ENCODE measurements at regions not wholly inside any gene's neighbourhood (a gene's known extent, or its start where the extent isn't known, plus 50 kb on each side); places are given as distances from the start of the nearest gene placed in this dataset.

DNA sequence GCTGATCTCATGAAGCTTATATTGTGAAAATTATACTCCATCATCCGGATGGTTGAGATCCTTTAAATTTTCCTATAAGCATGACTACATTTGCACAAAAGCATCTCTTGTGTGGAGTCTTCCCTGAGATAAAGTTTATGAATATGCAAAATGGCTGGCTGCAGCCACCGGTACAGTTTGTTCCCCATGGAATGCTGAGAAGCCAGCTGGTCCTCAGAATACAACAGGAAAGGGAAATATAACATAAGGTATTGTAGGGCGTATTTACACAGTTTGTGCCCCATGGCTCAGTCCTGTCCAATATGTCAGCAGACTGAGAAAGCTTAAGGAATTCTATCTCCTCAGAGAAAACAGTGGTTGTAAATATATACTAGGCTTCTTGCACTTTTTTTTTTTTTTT, 468.6 kb downstream of the CNTN6 start:
- TF ChIP-seq, protein P1, sequence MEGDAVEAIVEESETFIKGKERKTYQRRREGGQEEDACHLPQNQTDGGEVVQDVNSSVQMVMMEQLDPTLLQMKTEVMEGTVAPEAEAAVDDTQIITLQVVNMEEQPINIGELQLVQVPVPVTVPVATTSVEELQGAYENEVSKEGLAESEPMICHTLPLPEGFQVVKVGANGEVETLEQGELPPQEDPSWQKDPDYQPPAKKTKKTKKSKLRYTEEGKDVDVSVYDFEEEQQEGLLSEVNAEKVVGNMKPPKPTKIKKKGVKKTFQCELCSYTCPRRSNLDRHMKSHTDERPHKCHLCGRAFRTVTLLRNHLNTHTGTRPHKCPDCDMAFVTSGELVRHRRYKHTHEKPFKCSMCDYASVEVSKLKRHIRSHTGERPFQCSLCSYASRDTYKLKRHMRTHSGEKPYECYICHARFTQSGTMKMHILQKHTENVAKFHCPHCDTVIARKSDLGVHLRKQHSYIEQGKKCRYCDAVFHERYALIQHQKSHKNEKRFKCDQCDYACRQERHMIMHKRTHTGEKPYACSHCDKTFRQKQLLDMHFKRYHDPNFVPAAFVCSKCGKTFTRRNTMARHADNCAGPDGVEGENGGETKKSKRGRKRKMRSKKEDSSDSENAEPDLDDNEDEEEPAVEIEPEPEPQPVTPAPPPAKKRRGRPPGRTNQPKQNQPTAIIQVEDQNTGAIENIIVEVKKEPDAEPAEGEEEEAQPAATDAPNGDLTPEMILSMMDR (IDR thresholded peaks at IDR 0.05): no peak
- TF ChIP-seq POLR2A (IDR thresholded peaks at IDR 0.05): no peak
